ENCODE measurements at regions not wholly inside any gene's neighbourhood (a gene's known extent, or its start where the extent isn't known, plus 50 kb on each side); places are given as distances from the start of the nearest gene placed in this dataset.
A peak's percentile ranks its signal among the peaks of the same experiment; 100 is the strongest.

DNA sequence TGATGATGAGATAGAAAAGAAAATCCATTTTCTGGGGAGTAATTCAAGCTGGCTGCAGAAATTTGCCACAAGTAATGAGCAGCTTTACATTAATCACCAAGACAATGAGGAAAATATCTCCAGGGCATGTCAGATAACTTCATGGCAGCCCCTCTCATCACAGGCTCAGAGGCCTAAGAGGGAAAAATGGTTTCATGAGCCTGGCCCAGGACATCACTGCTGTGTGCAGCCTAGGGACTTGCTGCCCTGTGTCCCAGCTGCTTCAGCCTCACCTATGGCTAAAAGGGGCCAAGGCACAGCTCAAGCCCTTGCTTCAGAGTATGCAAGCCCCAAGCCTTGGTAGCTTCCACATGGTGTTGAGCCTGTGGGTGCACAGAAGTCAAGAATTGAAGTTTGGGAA, 161.7 kb downstream of the OPA1 start:
- DNase-seq (ENCODE audit: low read depth), result no peak

- DNase-seq (ENCODE audit: low read depth), result no peak
Measured at GRCh38 chr3:193756536-193756935, 163.5 kb downstream of the OPA1 start.

- no peak for DNase-seq (ENCODE audit: low read depth)
Measured at GRCh38 chr3:193757457-193757856, 164.4 kb downstream of the OPA1 start.

DNA sequence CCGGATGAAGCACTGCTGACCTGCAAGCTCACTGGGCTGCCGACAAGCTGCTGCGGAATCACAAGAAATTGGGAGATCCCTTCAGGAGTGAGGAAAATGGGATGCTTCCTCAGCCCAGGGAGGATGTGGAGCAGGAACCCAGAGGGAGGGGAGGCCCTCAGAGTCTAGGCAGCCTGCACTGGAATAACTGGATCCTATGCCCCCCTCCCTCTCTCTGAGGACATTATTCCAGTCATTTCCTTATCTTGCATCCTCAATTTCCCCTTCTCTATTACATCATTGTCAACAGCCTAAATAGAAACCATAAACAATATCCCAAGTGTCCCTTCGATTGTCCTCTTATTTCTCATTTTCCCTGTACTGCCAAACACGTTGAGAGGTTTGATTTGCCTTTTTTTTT, 169.0 kb downstream of the OPA1 start:
- DNase-seq (ENCODE audit: low read depth), result no peak

GRCh38 chr3:193762657-193763056, 169.6 kb downstream of the OPA1 start:
- no peak for DNase-seq (ENCODE audit: low read depth)

DNA sequence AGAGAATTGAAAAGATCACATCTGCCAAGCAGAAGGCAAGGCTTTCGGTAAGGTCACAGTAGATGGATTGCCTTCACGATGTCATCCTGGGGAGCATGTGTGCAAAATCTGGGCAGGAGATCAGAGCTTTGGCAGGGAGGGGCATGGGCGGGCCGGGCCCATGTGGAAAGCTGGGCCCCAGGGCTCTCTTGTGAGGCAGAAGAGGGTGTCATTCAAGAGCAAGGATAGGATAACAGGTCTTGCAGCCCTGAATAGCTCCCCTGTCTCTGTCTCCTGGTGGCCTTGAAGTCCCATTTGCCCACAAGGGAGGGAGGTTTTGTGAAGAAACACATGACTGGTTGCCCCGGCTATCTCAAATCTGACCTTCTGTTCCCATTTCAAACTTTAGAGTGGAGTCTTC, 172.0 kb downstream of the OPA1 start:
- no peak for DNase-seq (ENCODE audit: low read depth)

DNA sequence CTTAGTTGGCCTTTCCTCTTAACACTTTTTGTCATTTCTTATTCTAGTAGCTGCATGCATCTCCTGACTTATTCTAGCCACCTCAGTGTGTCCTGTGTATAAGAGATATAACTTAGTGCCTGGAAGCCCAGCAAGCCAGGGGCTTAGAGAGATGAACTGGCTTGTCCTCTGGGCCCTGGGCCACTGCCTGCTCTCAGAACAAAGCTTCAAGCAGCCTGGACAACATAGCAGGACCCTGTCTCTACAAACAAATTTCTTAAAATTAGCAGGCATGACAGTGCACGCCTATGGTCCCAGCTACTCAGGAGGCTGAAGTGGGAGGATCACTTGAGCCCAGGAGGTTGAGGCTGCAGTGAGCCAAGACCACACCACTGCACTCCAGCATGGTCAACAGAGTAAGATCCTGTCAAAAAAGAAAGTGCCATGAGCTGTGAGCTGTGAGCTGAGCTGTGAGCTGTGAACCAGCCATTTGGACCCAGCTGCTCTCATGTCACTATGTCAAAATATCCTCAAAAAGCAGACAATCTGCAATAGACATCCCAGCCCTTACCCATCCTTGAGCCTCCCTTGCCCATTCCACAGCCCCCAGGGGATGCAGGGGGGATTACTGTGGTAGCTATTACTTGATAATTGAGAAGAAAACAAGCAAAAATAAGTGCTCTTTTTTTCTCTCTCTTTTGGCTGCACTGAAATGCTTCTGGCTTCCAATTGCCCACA, 174.5 kb downstream of the OPA1 start:
- no peak for DNase-seq (ENCODE audit: low read depth)

DNA sequence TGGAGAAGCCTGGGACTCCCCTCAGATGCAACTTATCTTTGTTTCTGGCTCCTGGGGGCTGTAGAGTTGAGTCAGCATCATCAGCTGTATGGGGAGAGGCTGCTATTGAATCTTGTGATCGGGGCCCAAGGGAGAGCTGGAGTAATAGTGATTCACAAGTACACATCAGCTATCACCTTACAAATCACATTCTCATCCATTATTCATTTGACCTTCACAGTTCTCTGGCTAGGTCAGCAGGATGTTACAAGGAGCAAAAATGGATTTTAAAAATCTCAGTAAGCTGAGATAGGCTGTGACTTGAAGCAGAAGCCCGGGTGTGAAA, 175.0 kb downstream of the OPA1 start:
- DNase-seq (ENCODE audit: low read depth), result peak; percentile 40

- no peak for DNase-seq (ENCODE audit: low read depth)
Measured at GRCh38 chr3:193769437-193769836, 176.4 kb downstream of the OPA1 start.

GRCh38 chr3:193771011-193771652, 178.1 kb downstream of the OPA1 start:
- no peak for DNase-seq (ENCODE audit: low read depth)

DNA sequence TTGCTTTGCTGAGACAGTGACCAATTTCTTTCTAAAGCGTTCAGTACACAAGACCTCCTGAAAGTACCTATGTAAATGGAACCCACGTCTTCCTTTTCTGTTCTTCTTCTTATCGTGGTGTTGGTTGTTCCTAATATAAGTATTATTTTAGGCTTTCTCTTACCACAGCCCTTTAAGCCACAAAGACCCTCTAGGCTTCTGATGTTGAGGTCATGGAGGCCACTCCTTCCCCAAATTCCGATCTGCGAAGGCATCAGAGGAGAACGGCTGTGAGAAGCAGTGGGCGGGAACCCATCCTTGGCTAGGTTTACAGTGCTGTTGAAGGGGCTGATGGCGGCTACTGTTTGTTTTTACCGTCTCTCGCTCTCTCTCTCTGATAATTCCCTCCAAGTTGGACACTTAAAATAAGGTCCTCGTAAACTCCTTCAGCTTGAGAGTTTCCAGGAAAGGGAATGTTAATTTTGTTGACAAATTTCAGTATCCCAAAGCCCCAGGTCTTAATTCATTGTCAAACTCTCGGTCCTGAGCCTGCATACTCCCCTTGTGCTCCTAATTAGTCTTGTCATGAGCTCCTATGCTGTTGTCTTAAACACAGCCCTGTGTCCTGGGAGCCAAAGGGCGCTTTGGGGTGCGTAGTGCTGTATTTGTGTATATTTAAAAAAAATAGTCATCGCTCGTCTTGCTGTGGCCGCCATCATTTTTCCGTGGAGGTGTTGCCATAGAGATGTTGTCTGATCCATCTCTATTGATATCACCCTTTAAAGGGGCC, 178.8 kb downstream of the OPA1 start:
- no peak for DNase-seq (ENCODE audit: low read depth)

GRCh38 chr3:193772422-193772763, 179.4 kb downstream of the OPA1 start:
- DNase-seq (ENCODE audit: low read depth), result peak; percentile 65

- DNase-seq (ENCODE audit: low read depth), result peak; percentile 22
Measured at GRCh38 chr3:193773266-193774220, 180.5 kb downstream of the OPA1 start.

GRCh38 chr3:193774272-193774915, 181.4 kb downstream of the OPA1 start:
- peak; percentile 60 for DNase-seq (ENCODE audit: low read depth)

DNA sequence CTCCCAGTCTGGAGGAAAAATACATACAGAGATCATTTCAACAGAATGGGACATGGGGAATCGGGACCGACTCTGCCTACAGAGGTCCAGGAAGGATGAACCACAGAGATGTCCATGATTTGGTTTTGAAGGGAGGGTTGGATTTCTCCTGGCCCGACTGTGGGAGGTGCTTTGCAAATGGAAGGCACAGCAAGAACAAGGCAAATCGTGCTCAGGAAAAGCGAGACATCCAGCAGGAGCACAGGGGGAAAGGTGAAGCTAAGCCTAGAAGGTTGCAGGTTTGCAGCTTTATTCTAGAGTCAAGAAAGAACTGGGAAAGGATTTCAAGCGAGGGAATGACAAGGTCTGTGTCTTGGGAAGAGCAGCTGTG, 181.9 kb downstream of the OPA1 start:
- DNase-seq (ENCODE audit: low read depth), result no peak

DNA sequence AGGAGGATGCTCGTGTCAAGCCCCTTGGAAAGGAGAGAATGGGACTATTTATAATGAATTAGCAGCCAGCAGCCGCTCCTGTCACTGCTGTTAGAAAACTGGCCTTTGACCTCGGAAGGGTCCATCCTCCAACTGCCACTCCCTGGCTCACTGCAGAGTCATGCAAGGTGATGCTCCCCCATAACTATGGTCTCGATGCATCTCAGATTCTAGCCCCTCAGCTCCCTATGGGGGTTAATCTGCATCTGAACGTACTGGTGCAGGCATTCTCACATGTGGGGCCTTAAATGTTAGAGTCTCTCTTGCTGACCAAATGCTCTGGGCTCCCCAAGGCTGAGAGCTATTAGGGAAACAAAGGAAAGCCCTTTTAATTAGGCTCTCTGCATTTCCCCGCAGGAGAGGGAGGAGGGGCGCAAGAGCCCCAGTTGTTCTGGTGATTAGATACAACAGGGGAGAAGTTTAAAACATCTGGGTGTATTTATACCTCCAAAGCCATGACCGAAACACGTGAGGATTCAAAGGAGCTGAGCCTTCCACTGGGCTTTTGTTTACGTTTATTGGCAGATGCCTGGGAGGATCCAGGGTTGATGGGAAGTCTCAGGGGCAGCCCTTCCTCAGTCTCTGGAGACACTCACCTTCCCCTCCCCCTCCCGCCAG, 182.5 kb downstream of the OPA1 start:
- DNase-seq (ENCODE audit: low read depth), result no peak

DNA sequence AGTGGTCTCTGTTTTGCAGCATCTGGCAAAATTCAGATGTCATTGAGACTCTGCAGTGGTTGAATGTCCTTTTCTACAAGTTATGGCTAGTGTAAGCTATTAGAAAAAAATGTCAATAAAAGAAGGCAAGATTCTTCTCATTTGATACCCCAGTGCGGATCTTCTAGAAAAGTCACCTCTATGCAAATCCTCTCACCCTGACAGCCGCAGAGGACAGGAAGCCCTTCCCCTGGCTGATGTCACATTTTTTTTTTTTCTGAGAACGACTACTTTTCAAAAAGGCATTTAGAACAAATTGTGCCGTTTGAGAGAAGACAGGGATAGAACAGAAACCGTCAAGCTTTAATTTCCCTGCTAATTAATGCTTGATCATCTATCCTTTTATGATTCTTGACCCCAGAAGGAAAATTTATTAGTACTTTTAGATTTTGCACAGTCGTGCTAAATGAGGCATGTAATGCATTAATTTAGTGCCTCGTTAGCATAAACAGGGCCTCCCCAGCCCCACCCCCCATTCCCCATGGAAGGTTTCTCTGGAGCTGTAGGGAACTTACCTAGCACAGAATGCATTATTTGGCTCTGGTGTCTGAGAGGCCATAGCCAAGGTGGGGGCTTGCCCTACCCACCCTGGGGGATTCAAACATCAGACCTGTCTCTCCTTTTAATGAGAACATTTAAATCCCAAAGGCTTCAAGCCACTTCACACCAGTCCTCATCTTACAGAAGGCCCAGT, 183.8 kb downstream of the OPA1 start:
- no peak for DNase-seq (ENCODE audit: low read depth)

DNA sequence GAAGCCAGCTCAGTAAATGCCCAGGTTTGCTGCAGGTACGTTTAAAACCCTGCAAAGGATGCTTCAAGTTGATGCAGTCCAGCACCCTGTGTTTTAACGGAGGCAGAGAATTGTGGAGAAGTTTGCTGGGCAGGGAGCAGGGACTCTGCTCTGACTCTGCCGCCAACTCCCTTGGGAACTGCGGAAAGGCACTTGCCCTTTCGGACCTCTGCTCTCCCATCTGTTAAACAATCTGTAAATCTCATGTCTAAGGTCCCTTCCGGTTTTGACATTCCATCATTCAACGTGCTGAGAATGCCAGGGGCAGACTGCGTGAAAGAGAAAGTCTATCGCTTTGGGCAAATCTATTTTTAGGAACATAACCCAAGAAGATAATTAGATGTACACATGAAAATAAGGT, 184.5 kb downstream of the OPA1 start:
- peak; percentile 57 for DNase-seq (ENCODE audit: low read depth)

GRCh38 chr3:193778676-193779075, 185.7 kb downstream of the OPA1 start:
- no peak for DNase-seq (ENCODE audit: low read depth)

GRCh38 chr3:193779933-193780332, 186.9 kb downstream of the OPA1 start:
- no peak for DNase-seq (ENCODE audit: low read depth)

Data from renal cortical epithelial cell (primary cell).